Endothelial cell of umbilical vein (primary cell): ENCODE measurements at regions not wholly inside any gene's neighbourhood (a gene's known extent, or its start where the extent isn't known, plus 50 kb on each side); places are given as distances from the start of the nearest gene placed in this dataset.

Experiments used
- CTCF ChIP-seq, 2 donors: IDR thresholded peaks; 1 replicate in 1 of 2; 2 replicates in 1 of 2; pipeline ENCODE4 v1.5.1; 2011; ENCODE audit warnings: low read length in 2 of 2, mild to moderate bottlenecking in 2 of 2, moderate library complexity in 2 of 2, control low read depth in 1 of 2, inconsistent platforms in 1 of 2, low read depth in 1 of 2; ENCODE audit not compliant: insufficient read depth in 1 of 2; ENCODE audit errors: extremely low read depth in 1 of 2
- JUN ChIP-seq: IDR thresholded peaks from 2 replicates; pipeline ENCODE4 v1.6.1; 2011; ENCODE audit warnings: borderline replicate concordance, low read depth; ENCODE audit not compliant: insufficient read length, insufficient read depth
- MAX ChIP-seq: IDR thresholded peaks from 2 replicates; pipeline ENCODE4 v1.6.1; 2011; ENCODE audit not compliant: insufficient read depth, insufficient read length
- POLR2A ChIP-seq: IDR thresholded peaks from 2 replicates; pipeline ENCODE4 v1.6.1; 2012; ENCODE audit warnings: low read depth, mild to moderate bottlenecking, control low read depth, low read length
- POLR2AphosphoS5 ChIP-seq: IDR thresholded peaks from 2 replicates; pipeline ENCODE4 v1.6.1; 2012; ENCODE audit warnings: low read depth, mild to moderate bottlenecking, control low read depth, low read length, moderate library complexity; ENCODE audit not compliant: insufficient read depth

- TF ChIP-seq POLR2A, result no peak
- TF ChIP-seq POLR2AphosphoS5, result no peak
- no peak for TF ChIP-seq CTCF (IDR thresholded peaks at IDR 0.05; ENCODE audit: extremely low read depth in 1 of 2, insufficient read depth in 1 of 2, low read depth in 1 of 2, low read length in 2 of 2)
- TF ChIP-seq MAX, result no peak
- TF ChIP-seq JUN, result no peak
Measured at GRCh38 chr2:181389524-181389923, 67.7 kb upstream of the ITGA4 start.
